Gastrocnemius medialis (tissue), 4 donors: ENCODE measurements at regions not wholly inside any gene's neighbourhood (a gene's known extent, or its start where the extent isn't known, plus 50 kb on each side); places are given as distances from the start of the nearest gene placed in this dataset.

ENCODE experiments used
- ATAC-seq, 2 donors: fragments of 150-250 bp; one replicate each; pipeline ENCODE4 v1.9.1; 2016
- DNase-seq, 2 donors: peaks; one replicate each; pipeline ENCODE4 v3.0.0-alpha.2; 2019
- H3K27ac ChIP-seq, 4 donors: fragments of 200-600 bp; sonication (generic); 1 replicate in 1 of 4; 2 replicates in 3 of 4; pipeline ENCODE4 v1.5.1; 2016 to 2018; ENCODE audit warnings: mild to moderate bottlenecking in 2 of 4, moderate library complexity in 1 of 4
- H3K27me3 ChIP-seq, 3 donors: fragments of 200-600 bp; sonication (generic) in 2 of 3; 1 replicate in 1 of 3; 2 replicates in 2 of 3; pipeline versions ENCODE4 v1.5.1 to v1.6.0; 2016 to 2019; ENCODE audit warnings: mild to moderate bottlenecking in 1 of 3, moderate library complexity in 1 of 3
- H3K36me3 ChIP-seq, 2 donors: fragments of 200-600 bp; sonication (generic) in 1 of 2; one replicate each; pipeline ENCODE4 v1.5.1; 2017 to 2018
- H3K4me1 ChIP-seq, 2 donors: fragments of 200-600 bp; sonication (generic) in 1 of 2; one replicate each; pipeline ENCODE4 v1.5.1; 2016 to 2017; ENCODE audit warnings: mild to moderate bottlenecking in 2 of 2
- H3K4me3 ChIP-seq, 4 donors: fragments of 200-600 bp; sonication (generic) in 3 of 4; 1 replicate in 1 of 4; 2 replicates in 3 of 4; pipeline ENCODE4 v1.5.1; 2016 to 2019; ENCODE audit warnings: mild to moderate bottlenecking in 2 of 4
- H3K9me3 ChIP-seq, 3 donors: fragments of 200-600 bp; sonication (generic) in 2 of 3; 1 replicate in 1 of 3; 2 replicates in 2 of 3; pipeline ENCODE4 v1.5.1; 2016 to 2019
- CTCF ChIP-seq, 5 experiments: fragments of 450-650 bp in 3 of 5; fragments of 200-600 bp in 2 of 5; sonication (generic) in 2 of 5; IDR thresholded peaks in 4 of 5; conservative IDR thresholded peaks in 1 of 5; 1 replicate in 4 of 5; 2 replicates in 1 of 5; pipeline ENCODE4 v1.5.1; 2016 to 2019; ENCODE audit warnings: antibody characterized with exemption in 5 of 5, mild to moderate bottlenecking in 3 of 5, moderate library complexity in 3 of 5
- POLR2A ChIP-seq, 2 donors: fragments of 450-650 bp; IDR thresholded peaks; one replicate each; pipeline ENCODE4 v1.6.1; 2017; ENCODE audit warnings: antibody characterized with exemption in 2 of 2, mild to moderate bottlenecking in 2 of 2, moderate library complexity in 2 of 2
- in situ Hi-C, 4 donors: fragments of 200-750 bp; cut with MboI; loops; one replicate each; pipeline versions ENCODE4 v1.15.0 to v1.8.0; 2017; ENCODE audit warnings: low sequenced_read_pairs in 4 of 4
- intact Hi-C: fragments of 100-400 bp; cut with DNase I; formaldehyde crosslinking; loops from one replicate; pipeline ENCODE4 v1.15.1; 2023; ENCODE audit warnings: low total_unique reads

DNA sequence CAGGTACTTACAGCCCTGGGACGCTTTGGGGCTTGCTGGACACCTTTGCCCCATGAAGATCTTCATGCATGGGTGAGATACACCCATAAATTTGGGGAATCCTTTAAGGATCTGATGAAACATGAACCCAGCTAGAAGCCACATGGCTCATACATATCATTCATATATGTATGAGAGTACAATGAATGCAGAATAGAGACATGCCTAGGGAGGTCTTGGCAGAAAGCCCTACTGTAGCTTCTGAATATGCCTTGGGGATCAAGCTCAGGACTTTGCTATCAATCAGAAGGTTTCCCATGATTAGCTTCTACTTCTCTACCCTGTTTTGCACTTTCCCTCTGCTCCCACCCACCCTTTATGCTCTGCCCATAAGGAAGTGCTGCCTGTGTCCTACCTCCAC, 368.4 kb downstream of the LPIN1 start:
- H3K36me3 ChIP-seq = no peaks in the 10 kb centered on the region
- intact Hi-C loops = no loop called here
- no peak overlapping the region for H3K4me3 ChIP-seq
- no peaks in the 10 kb centered on the region for H3K4me1 ChIP-seq
- DNase-seq (no peak), ATAC-seq (no peak)
- TF ChIP-seq POLR2A (IDR thresholded peaks at IDR 0.05) (no peak), CTCF (IDR thresholded peaks at IDR 0.05 in 4 of 5, conservative IDR thresholded peaks at IDR 0.05 in 1 of 5) (no peak)
- H3K27ac ChIP-seq = no peak overlapping the region
- no peaks in the 10 kb centered on the region for H3K9me3 ChIP-seq
- in situ Hi-C loops = no loop called here
- H3K27me3 ChIP-seq = no peaks in the 10 kb centered on the region

- in situ Hi-C loops = no loop called here
- H3K27me3 ChIP-seq = no peaks in the 10 kb centered on the region
- H3K4me3 ChIP-seq = no peak overlapping the region
- intact Hi-C loops = no loop called here
- no peaks in the 10 kb centered on the region for H3K4me1 ChIP-seq
- no peak overlapping the region for H3K27ac ChIP-seq
- TF ChIP-seq POLR2A (IDR thresholded peaks at IDR 0.05) (no peak), CTCF (IDR thresholded peaks at IDR 0.05 in 4 of 5, conservative IDR thresholded peaks at IDR 0.05 in 1 of 5) (no peak)
- no peaks in the 10 kb centered on the region for H3K36me3 ChIP-seq
- no peak for DNase-seq
- H3K9me3 ChIP-seq = no peaks in the 10 kb centered on the region
- ATAC-seq = no peak
These were observed 369.9 kb downstream of the LPIN1 start for GRCh38 chr2:12116228-12116750.

DNA sequence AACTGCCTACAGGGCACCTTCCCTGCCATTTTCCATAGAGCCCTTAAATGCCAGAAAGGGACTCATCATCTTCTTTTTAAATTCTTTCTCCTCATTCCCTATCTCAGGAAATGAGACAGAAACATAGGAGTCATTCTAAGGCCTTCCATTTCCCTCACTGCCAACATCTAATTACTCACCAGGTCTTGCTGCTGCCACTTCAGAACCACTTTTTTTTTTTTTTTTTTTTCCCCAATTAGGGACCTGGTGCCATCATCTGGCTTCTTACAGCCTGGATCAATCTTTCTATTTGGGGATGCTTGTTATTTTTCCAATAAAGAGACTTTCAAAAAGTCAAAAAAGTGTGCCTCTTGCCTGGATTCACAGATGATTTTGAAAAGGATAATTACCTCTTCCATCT, 373.4 kb downstream of the LPIN1 start:
- DNase-seq (no peak), ATAC-seq (no peak)
- H3K9me3 ChIP-seq = no peaks in the 10 kb centered on the region
- H3K4me3 ChIP-seq = no peak overlapping the region
- H3K4me1 ChIP-seq = no peaks in the 10 kb centered on the region
- in situ Hi-C loops (no loop called here), intact Hi-C loops (no loop called here)
- no peak overlapping the region for H3K27ac ChIP-seq
- H3K36me3 ChIP-seq = no peaks in the 10 kb centered on the region
- no peaks in the 10 kb centered on the region for H3K27me3 ChIP-seq
- TF ChIP-seq CTCF (IDR thresholded peaks at IDR 0.05 in 4 of 5, conservative IDR thresholded peaks at IDR 0.05 in 1 of 5) (no peak), POLR2A (IDR thresholded peaks at IDR 0.05) (no peak)

- intact Hi-C loops (no loop called here), in situ Hi-C loops (no loop called here)
- ATAC-seq = no peak
- no peak for DNase-seq
- Histone ChIP-seq H3K27ac (no peak overlapping the region), H3K9me3 (no peaks in the 10 kb centered on the region), H3K4me1 (no peaks in the 10 kb centered on the region), H3K4me3 (no peak overlapping the region), H3K27me3 (no peaks in the 10 kb centered on the region), H3K36me3 (no peaks in the 10 kb centered on the region)
- no peak for TF ChIP-seq POLR2A (IDR thresholded peaks at IDR 0.05)
- no peak for TF ChIP-seq CTCF (IDR thresholded peaks at IDR 0.05 in 4 of 5, conservative IDR thresholded peaks at IDR 0.05 in 1 of 5)
These were observed 374.1 kb downstream of the LPIN1 start for GRCh38 chr2:12120281-12121150.
